ENCODE measurements at regions not wholly inside any gene's neighbourhood (a gene's known extent, or its start where the extent isn't known, plus 50 kb on each side); places are given as distances from the start of the nearest gene placed in this dataset.

GRCh38 chr13:78413887-78414553 is 189.3 kb downstream of the POU4F1 start:
- no peak for DNase-seq
- H3K36me3 ChIP-seq (ENCODE audit: low read depth, missing control alignments), result no peaks in the 10 kb centered on the region
- intact Hi-C loops (cut with DNase I; ENCODE audit: low total_unique reads), result no loop called here
- no peaks in the 10 kb centered on the region for H3K9me3 ChIP-seq
- H3K4me3 ChIP-seq, result no peak overlapping the region
- no peaks in the 10 kb centered on the region for H3K27me3 ChIP-seq
- WGBS, 2 donors, result 70 to 85% methylated on average over 2 of the region's 2 CpGs
- no peak overlapping the region for H3K27ac ChIP-seq
- no peaks in the 10 kb centered on the region for H3K4me1 ChIP-seq
- TF ChIP-seq CTCF (IDR thresholded peaks at IDR 0.05), result no peak
- TF ChIP-seq POLR2A (IDR thresholded peaks at IDR 0.05), result no peak

- no peaks in the 10 kb centered on the region for H3K27me3 ChIP-seq
- no peak overlapping the region for H3K4me3 ChIP-seq
- DNase-seq, result no peak
- no peaks in the 10 kb centered on the region for H3K36me3 ChIP-seq (ENCODE audit: low read depth, missing control alignments)
- intact Hi-C loops (cut with DNase I; ENCODE audit: low total_unique reads), result no loop called here
- WGBS, 2 donors, result 63 to 73% methylated on average over 1 of the region's 1 CpG
- no peak overlapping the region for H3K27ac ChIP-seq
- no peaks in the 10 kb centered on the region for H3K4me1 ChIP-seq
- TF ChIP-seq POLR2A (IDR thresholded peaks at IDR 0.05), result no peak
- no peak for TF ChIP-seq CTCF (IDR thresholded peaks at IDR 0.05)
- H3K9me3 ChIP-seq, result no peaks in the 10 kb centered on the region
Measured at GRCh38 chr13:78410847-78411246, 192.5 kb downstream of the POU4F1 start.

DNA sequence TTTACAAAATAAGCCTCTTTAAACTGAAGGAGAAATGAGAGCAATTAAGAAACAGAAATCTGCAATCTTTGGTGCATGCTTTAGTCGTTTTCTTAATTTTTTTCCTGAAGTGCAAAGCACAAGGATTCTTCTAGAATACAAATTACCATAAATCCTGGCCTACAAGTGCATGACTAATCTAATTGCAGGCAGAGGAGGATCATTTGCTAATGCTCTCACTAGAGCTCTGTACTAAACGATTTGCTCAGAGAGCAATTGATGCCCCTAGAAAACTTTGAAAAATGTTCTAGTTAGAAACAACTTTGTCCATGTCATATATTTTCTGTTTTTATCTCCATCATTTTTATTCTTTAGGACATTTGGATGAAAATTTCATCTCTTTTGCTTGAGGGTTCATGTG is 193.2 kb downstream of the POU4F1 start:
- H3K27ac ChIP-seq, result no peak overlapping the region
- no peaks in the 10 kb centered on the region for H3K9me3 ChIP-seq
- intact Hi-C loops (cut with DNase I; ENCODE audit: low total_unique reads), result no loop called here
- no peaks in the 10 kb centered on the region for H3K4me1 ChIP-seq
- H3K36me3 ChIP-seq (ENCODE audit: low read depth, missing control alignments), result no peaks in the 10 kb centered on the region
- H3K4me3 ChIP-seq, result no peak overlapping the region
- whole genome bisulfite sequencing, 2 donors, result 42 to 52% methylated on average over 2 of the region's 2 CpGs
- no peak for DNase-seq
- H3K27me3 ChIP-seq, result no peaks in the 10 kb centered on the region
- no peak for TF ChIP-seq POLR2A (IDR thresholded peaks at IDR 0.05)
- TF ChIP-seq CTCF (IDR thresholded peaks at IDR 0.05), result no peak

DNA sequence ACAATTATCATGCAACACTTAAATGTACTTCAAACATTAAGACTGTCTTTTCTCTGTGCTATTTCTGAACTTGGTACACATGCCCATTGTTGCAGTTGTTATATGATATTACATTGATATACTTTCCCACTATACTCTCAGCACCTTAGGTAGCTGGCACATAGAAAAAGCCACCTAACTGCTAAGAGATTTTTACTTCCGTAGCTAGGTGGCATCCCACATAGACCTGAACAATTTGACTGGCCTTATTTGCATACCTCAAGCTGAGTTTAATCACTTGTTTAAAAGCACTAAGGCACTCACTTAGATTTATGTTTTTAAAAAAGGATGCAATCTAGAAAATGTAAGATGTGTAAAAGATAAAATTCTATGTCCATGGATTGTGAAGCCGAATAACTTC is 194.2 kb downstream of the POU4F1 start:
- Histone ChIP-seq H3K36me3 (ENCODE audit: low read depth, missing control alignments) (no peaks in the 10 kb centered on the region), H3K4me1 (no peaks in the 10 kb centered on the region), H3K27ac (no peak overlapping the region), H3K27me3 (no peaks in the 10 kb centered on the region), H3K9me3 (no peaks in the 10 kb centered on the region), H3K4me3 (no peak overlapping the region)
- WGBS, 2 donors, result 75 to 77% methylated on average over 2 of the region's 2 CpGs
- intact Hi-C loops (cut with DNase I; ENCODE audit: low total_unique reads), result no loop called here
- DNase-seq, result no peak
- no peak for TF ChIP-seq POLR2A (IDR thresholded peaks at IDR 0.05)
- no peak for TF ChIP-seq CTCF (IDR thresholded peaks at IDR 0.05)

DNA sequence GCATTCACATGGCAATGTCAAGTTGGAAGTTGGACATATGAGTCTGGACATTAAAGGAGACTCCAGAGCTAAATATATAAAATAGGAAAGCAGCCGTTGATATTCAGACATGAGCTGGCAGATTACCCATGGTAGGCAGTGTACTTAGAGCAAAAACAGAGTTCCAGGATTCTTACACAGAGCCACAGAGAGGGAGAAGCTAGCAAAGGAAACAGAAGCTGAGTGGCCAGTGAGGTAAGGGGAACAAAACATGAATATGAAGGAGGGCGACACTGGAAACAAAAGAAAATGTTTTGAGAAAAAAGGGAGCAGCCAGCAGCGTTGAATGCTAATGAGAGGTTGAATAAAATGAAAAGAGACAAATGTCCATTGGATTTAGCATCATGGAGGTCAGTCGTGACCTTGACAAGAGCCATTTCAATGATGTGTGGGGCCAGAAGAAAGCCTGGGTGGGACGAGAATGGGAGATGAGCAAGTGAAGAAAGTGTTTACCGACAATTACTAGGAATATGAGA is 198.4 kb downstream of the POU4F1 start:
- no peaks in the 10 kb centered on the region for H3K9me3 ChIP-seq
- H3K27ac ChIP-seq, result no peak overlapping the region
- no peak for DNase-seq
- no peaks in the 10 kb centered on the region for H3K4me1 ChIP-seq
- H3K4me3 ChIP-seq, result no peak overlapping the region
- no peaks in the 10 kb centered on the region for H3K27me3 ChIP-seq
- no peaks in the 10 kb centered on the region for H3K36me3 ChIP-seq (ENCODE audit: low read depth, missing control alignments)
- no peak for TF ChIP-seq CTCF (IDR thresholded peaks at IDR 0.05)
- TF ChIP-seq POLR2A (IDR thresholded peaks at IDR 0.05), result no peak
- WGBS, 2 donors, result 83 to 85% methylated on average over 6 of the region's 6 CpGs
- intact Hi-C loops (cut with DNase I; ENCODE audit: low total_unique reads), result no loop called here
